ENCODE measurements at regions not wholly inside any gene's neighbourhood (a gene's known extent, or its start where the extent isn't known, plus 50 kb on each side); places are given as distances from the start of the nearest gene placed in this dataset.
"Not testable (repeated sequence)": the region's sequence is repeated elsewhere in the genome, so short reads cannot be mapped to it uniquely, and the experiment has no call there.

GRCh38 chr1:120941066-120941465, 51.5 kb downstream of the PPIAL4A start:
- DNase-seq: not testable (repeated sequence)

- not testable (repeated sequence) for DNase-seq
These were observed 52.3 kb downstream of the PPIAL4A start for GRCh38 chr1:120941836-120942217.

GRCh38 chr1:120942218-120942944, 52.8 kb downstream of the PPIAL4A start:
- DNase-seq: not testable (repeated sequence)

- DNase-seq: not testable (repeated sequence)
These were observed 53.4 kb downstream of the PPIAL4A start for GRCh38 chr1:120942945-120943319.

GRCh38 chr1:120944691-120945090, 55.1 kb downstream of the PPIAL4A start:
- DNase-seq: not testable (repeated sequence)

DNA sequence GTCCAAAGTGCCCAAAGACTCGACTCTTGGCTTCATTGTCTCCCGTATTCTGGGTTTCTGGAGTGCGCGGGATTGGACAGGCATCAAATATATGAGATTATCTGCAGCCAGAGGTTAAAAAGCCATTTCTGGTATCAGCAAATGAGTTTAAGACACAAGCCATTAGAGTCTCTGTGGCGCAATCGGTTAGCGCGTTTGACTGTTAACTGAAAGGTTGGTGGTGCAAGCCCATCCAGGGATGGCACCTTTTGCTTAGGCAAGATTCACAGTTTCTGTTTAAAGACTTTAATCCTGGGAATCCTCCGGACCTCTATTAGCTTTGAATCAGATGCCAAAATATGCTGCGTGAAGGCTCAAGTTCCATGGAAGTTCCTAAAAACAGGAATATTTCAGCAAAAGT, 55.6 kb downstream of the PPIAL4A start:
- not testable (repeated sequence) for DNase-seq

GRCh38 chr1:120947114-120947513, 57.5 kb downstream of the PPIAL4A start:
- not testable (repeated sequence) for DNase-seq

DNA sequence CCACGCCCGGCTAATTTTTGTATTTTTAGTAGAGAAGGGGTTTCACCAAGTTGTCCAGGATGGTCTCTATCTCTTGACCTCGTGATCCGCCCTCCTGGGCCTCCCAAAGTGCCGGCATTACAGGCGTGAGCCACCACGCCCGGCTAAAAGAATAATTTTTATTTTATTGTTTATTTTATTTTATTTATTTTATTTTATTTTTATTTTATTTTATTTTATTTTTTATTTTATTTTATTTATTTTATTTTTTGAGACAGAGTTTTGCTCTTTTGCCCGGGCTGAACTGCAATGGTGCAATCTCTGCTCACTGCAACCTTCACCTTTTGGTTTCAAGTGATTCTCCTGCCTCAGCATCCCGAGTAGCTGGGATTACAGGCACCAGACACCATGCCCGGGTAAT, 60.2 kb downstream of the PPIAL4A start:
- DNase-seq: not testable (repeated sequence)

GRCh38 chr1:120950633-120951032, 61.1 kb downstream of the PPIAL4A start:
- not testable (repeated sequence) for DNase-seq

DNA sequence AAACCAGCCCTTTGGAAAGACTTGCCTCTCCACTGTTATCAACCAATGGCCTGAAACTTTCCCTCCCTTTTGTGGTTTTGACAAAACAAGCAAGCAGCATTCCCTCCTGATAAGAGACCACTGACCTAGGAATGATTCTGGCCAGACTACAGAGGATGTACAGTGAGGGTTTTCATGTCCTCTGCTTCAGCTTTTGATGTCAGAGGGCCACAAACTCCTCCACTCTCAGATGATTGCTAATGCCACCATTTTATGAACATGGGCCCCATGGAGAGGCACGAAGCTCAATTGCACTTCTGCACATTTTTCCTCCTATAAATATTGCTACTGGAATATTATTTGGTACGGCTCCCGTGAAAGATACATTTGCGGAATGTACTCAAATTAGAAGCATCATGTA, 61.5 kb downstream of the PPIAL4A start:
- DNase-seq: not testable (repeated sequence)

GRCh38 chr1:120952207-120952870, 62.8 kb downstream of the PPIAL4A start:
- DNase-seq: not testable (repeated sequence)

- not testable (repeated sequence) for DNase-seq
These were observed 63.3 kb downstream of the PPIAL4A start for GRCh38 chr1:120952871-120953265.

- DNase-seq: no peak
These were observed 65.2 kb downstream of the PPIAL4A start for GRCh38 chr1:120954736-120955135.

DNA sequence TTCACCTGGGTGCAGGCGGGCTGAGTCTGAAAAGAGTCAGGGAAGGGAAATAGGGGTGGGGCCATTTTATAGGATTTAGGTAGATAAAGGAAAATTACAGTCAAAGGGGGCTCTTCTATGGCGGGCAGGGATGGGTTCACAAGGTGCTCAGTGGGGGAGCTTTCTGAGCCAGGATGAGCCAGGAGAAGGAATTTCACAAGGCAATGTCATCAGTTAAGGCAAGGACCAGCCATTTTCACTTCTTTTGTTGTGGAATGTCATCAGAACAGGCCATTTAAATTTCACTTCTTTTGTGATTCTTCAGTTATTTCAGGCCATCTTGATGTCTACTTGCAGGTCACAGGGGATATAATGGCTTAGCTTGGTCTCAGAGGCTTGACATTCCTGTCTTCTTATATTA, 66.4 kb downstream of the PPIAL4A start:
- not testable (repeated sequence) for DNase-seq

- DNase-seq: not testable (repeated sequence)
These were observed 76.4 kb downstream of the PPIAL4A start for GRCh38 chr1:120966018-120966417.

GRCh38 chr1:120972863-120973262, 83.3 kb downstream of the PPIAL4A start:
- DNase-seq: not testable (repeated sequence)

GRCh38 chr1:120973836-120974235, 84.3 kb downstream of the PPIAL4A start:
- not testable (repeated sequence) for DNase-seq

- DNase-seq: not testable (repeated sequence)
These were observed 87.7 kb downstream of the PPIAL4A start for GRCh38 chr1:120977279-120977678.

GRCh38 chr1:120981489-120982094, 92.0 kb downstream of the PPIAL4A start:
- DNase-seq: not testable (repeated sequence)

DNA sequence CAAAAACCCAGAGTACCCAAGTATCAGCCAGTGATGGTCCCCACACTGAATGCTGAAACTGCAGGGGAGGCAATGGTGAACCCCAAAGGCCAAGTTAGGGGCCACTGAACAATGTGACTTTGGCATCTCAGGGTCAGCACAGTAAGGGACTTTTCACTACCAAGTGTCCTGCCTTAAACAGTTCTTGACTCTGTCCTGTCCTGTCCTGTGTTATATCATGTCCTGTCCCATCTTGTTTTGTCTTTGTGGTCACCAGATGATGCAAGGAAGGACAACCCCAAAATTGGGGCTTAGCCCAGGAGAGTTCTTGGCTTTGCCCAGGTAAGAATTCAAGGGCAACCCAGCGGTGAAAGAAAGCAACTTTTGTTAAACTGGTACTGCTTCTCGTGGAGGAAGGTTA, 105.0 kb downstream of the PPIAL4A start:
- not testable (repeated sequence) for DNase-seq

- not testable (repeated sequence) for DNase-seq
These were observed 105.5 kb downstream of the PPIAL4A start for GRCh38 chr1:120995025-120995424.

GRCh38 chr1:121001090-121001726, 111.6 kb downstream of the PPIAL4A start:
- DNase-seq: not testable (repeated sequence)

- DNase-seq: not testable (repeated sequence)
These were observed 113.7 kb downstream of the PPIAL4A start for GRCh38 chr1:121003230-121003629.

All from NCI-H2107 (cell line).